ENCODE measurements at regions not wholly inside any gene's neighbourhood (a gene's known extent, or its start where the extent isn't known, plus 50 kb on each side); places are given as distances from the start of the nearest gene placed in this dataset.

- Histone ChIP-seq H3K27ac (no peak overlapping the region), H3K4me1 (no peaks in the 10 kb centered on the region), H3K4me3 (no peak overlapping the region), H3K9me3 (no peaks in the 10 kb centered on the region), H3K27me3 (no peaks in the 10 kb centered on the region), H3K36me3 (no peaks in the 10 kb centered on the region)
- DNase-seq: no peak
- 40 to 50% methylated on average over 1 of the region's 1 CpG for WGBS, 2 donors
- no peak for TF ChIP-seq POLR2A (IDR thresholded peaks at IDR 0.05)
- TF ChIP-seq, protein P1, sequence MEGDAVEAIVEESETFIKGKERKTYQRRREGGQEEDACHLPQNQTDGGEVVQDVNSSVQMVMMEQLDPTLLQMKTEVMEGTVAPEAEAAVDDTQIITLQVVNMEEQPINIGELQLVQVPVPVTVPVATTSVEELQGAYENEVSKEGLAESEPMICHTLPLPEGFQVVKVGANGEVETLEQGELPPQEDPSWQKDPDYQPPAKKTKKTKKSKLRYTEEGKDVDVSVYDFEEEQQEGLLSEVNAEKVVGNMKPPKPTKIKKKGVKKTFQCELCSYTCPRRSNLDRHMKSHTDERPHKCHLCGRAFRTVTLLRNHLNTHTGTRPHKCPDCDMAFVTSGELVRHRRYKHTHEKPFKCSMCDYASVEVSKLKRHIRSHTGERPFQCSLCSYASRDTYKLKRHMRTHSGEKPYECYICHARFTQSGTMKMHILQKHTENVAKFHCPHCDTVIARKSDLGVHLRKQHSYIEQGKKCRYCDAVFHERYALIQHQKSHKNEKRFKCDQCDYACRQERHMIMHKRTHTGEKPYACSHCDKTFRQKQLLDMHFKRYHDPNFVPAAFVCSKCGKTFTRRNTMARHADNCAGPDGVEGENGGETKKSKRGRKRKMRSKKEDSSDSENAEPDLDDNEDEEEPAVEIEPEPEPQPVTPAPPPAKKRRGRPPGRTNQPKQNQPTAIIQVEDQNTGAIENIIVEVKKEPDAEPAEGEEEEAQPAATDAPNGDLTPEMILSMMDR (IDR thresholded peaks at IDR 0.05): no peak
- intact Hi-C loops (cut with DNase I): no loop called here
These were observed 137.7 kb downstream of the C4orf33 start for GRCh38 chr4:129233691-129234090.

DNA sequence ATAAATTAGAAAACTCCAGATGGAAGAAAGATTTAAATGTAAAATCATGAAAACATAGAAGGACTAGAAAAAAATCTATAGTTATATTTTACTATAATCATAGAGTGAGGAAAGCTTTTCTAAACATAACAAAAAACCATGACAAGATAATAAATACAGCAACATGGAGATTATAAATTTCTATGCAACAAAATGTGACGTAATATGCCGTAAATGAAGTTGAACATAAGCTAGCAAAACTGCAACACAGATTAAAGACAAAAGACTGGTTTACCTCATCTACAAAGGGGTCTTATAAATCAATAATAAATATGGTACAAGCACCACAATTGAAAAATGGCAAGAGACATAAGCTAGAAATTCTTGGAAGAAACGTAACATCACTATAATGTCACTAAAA lies 140.4 kb downstream of the C4orf33 start:
- TF ChIP-seq, protein P1 (IDR thresholded peaks at IDR 0.05): no peak
- TF ChIP-seq POLR2A (IDR thresholded peaks at IDR 0.05): no peak
- WGBS, 2 donors: 83 to 87% methylated on average over 3 of the region's 3 CpGs
- no peak overlapping the region for H3K4me3 ChIP-seq

GRCh38 chr4:129239088-129239487 lies 143.1 kb downstream of the C4orf33 start:
- DNase-seq: no peak
- Histone ChIP-seq H3K4me1 (no peaks in the 10 kb centered on the region), H3K9me3 (no peaks in the 10 kb centered on the region), H3K4me3 (no peak overlapping the region), H3K27me3 (no peaks in the 10 kb centered on the region), H3K27ac (no peak overlapping the region), H3K36me3 (no peaks in the 10 kb centered on the region)
- 35 to 52% methylated on average over 3 of the region's 3 CpGs for WGBS, 2 donors
- intact Hi-C loops (cut with DNase I): no loop called here
- TF ChIP-seq POLR2A (IDR thresholded peaks at IDR 0.05): no peak
- TF ChIP-seq, protein P1 (IDR thresholded peaks at IDR 0.05): no peak

More for the DNA sequence above, 140.4 kb downstream of the C4orf33 start:
- Histone ChIP-seq H3K4me1 (no peaks in the 10 kb centered on the region), H3K9me3 (no peaks in the 10 kb centered on the region), H3K27me3 (no peaks in the 10 kb centered on the region), H3K27ac (no peak overlapping the region), H3K36me3 (no peaks in the 10 kb centered on the region)
- intact Hi-C loops (cut with DNase I): no loop called here
- no peak for DNase-seq

GRCh38 chr4:129240816-129241215 lies 144.9 kb downstream of the C4orf33 start:
- intact Hi-C loops (cut with DNase I): no loop called here
- H3K27me3 ChIP-seq: no peaks in the 10 kb centered on the region
- H3K9me3 ChIP-seq: no peaks in the 10 kb centered on the region
- H3K36me3 ChIP-seq: no peaks in the 10 kb centered on the region
- no peaks in the 10 kb centered on the region for H3K4me1 ChIP-seq
- no peak for DNase-seq
- no peak overlapping the region for H3K4me3 ChIP-seq
- TF ChIP-seq, protein P1 (IDR thresholded peaks at IDR 0.05): no peak
- TF ChIP-seq POLR2A (IDR thresholded peaks at IDR 0.05): no peak
- WGBS, 2 donors: 22 to 25% methylated on average over 1 of the region's 1 CpG
- H3K27ac ChIP-seq: no peak overlapping the region

DNA sequence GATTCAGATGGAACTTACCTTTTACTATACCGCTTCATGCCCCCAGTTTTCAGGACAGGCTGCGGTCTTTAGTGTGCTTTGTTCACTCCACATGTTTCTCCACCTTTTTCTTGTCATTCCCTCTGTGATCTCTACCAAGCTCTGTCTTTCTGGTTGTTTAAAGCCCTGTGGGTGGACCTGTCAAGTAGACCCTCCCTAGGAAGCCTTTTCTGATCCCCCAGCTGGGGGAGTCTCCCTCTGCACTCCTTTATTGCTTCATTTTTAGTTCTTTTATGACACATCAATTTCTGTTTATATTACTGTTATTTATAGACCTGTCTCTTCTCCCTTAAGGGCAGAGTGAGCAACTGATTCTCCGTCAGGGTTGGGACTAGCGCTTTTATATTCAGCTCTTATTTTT lies 150.2 kb downstream of the C4orf33 start:
- TF ChIP-seq, protein P1 (IDR thresholded peaks at IDR 0.05): no peak
- TF ChIP-seq POLR2A (IDR thresholded peaks at IDR 0.05): no peak
- Histone ChIP-seq H3K27me3 (no peaks in the 10 kb centered on the region), H3K36me3 (no peaks in the 10 kb centered on the region), H3K9me3 (no peaks in the 10 kb centered on the region), H3K4me3 (no peak overlapping the region), H3K4me1 (no peaks in the 10 kb centered on the region), H3K27ac (no peak overlapping the region)
- WGBS, 2 donors: 85 to 86% methylated on average over 4 of the region's 4 CpGs
- DNase-seq: no peak
- intact Hi-C loops (cut with DNase I): no loop called here
